Loucy (cell line): ENCODE measurements at regions not wholly inside any gene's neighbourhood (a gene's known extent, or its start where the extent isn't known, plus 50 kb on each side); places are given as distances from the start of the nearest gene placed in this dataset.

ENCODE experiments used
- H2AFZ ChIP-seq: fragments of 200-600 bp; sonication (generic); 2 replicates; pipeline ENCODE4 v1.6.0; 2016; ENCODE audit warnings: antibody characterized with exemption, mild to moderate bottlenecking, low read length, moderate library complexity
- H3F3A ChIP-seq: fragments of 200-600 bp; 2 replicates; pipeline ENCODE4 v1.6.0; 2016; ENCODE audit warnings: antibody characterized with exemption, low read depth, mild to moderate bottlenecking
- H3K27me3 ChIP-seq: fragments of 200-600 bp; sonication (generic); 2 replicates; pipeline ENCODE4 v1.6.1; 2014; ENCODE audit warnings: low read length, mild to moderate bottlenecking; ENCODE audit not compliant: insufficient read depth, poor library complexity, severe bottlenecking
- H3K36me3 ChIP-seq: fragments of 200-600 bp; sonication (generic); 2 replicates; pipeline ENCODE4 v1.6.1; 2016; ENCODE audit warnings: low read length; ENCODE audit not compliant: insufficient read depth
- H3K4me1 ChIP-seq: fragments of 200-600 bp; sonication (generic); 2 replicates; pipeline ENCODE4 v1.5.1; 2014; ENCODE audit warnings: low read length, mild to moderate bottlenecking; ENCODE audit not compliant: insufficient read depth, poor library complexity, severe bottlenecking
- H3K4me2 ChIP-seq: fragments of 200-600 bp; sonication (generic); 2 replicates; pipeline ENCODE4 v1.6.0; 2014; ENCODE audit warnings: antibody characterized with exemption, low read length, low read depth, mild to moderate bottlenecking; ENCODE audit not compliant: poor library complexity, severe bottlenecking
- H3K4me3 ChIP-seq: fragments of 200-600 bp; sonication (generic); 2 replicates; pipeline ENCODE4 v1.5.1; 2014; ENCODE audit warnings: low read length, mild to moderate bottlenecking, mixed read lengths; ENCODE audit not compliant: poor library complexity, severe bottlenecking
- H3K79me2 ChIP-seq: fragments of 200-600 bp; sonication (generic); 2 replicates; pipeline ENCODE4 v1.6.1; 2014; ENCODE audit warnings: low read length; ENCODE audit not compliant: insufficient read depth
- H3K9ac ChIP-seq: fragments of 200-600 bp; sonication (generic); 2 replicates; pipeline ENCODE4 v1.6.0; 2014; ENCODE audit warnings: mild to moderate bottlenecking, low read depth, low read length, moderate library complexity; ENCODE audit not compliant: poor library complexity, severe bottlenecking
- H3K9me2 ChIP-seq: fragments of 200-600 bp; sonication (generic); replicated peaks from 2 replicates; pipeline ENCODE4 v1.6.1; 2016; ENCODE audit warnings: low read depth, low read length, mixed read lengths
- H3K9me3 ChIP-seq: fragments of 200-600 bp; sonication (generic); 2 replicates; pipeline ENCODE4 v1.6.1; 2014; ENCODE audit warnings: mild to moderate bottlenecking, antibody characterized with exemption, low read length, low read depth; ENCODE audit not compliant: insufficient read depth
- H4K20me1 ChIP-seq: fragments of 200-600 bp; sonication (generic); 2 replicates; pipeline ENCODE4 v1.6.0; 2014; ENCODE audit warnings: antibody characterized with exemption, low read length, mild to moderate bottlenecking; ENCODE audit not compliant: insufficient read depth, poor library complexity, severe bottlenecking
- EZH2phosphoT487 ChIP-seq: fragments of 200-600 bp; IDR thresholded peaks from 2 replicates; pipeline ENCODE4 v1.6.1; 2018; ENCODE audit warnings: antibody characterized with exemption, mild to moderate bottlenecking, moderate library complexity, borderline replicate concordance
- TF ChIP-seq, protein P1 (sequence below): fragments of 200-600 bp; sonication (generic); conservative IDR thresholded peaks from 2 replicates; pipeline ENCODE4 v1.5.1; 2014; ENCODE audit warnings: mild to moderate bottlenecking, antibody characterized with exemption, low read length

DNA sequence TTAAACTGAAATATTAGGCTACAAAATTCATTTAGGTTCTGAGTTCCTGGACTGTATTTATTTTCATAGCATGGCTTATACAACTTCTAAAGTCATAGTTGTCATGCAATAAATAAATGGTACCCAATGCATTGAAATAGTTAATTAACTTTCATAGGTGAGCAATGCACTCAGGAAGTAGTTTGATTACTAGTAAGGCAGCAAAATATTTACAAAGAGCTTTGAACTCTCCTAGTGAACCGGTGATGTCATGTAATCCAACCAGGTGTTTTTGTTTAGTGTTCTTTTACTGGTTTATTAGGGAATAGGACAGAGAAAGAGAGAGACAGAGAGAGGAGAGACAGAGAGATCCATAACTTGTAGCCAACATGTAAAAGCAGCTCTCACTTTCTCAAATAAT is 228.6 kb upstream of the CTSO start:
- Histone ChIP-seq H3K9me3 (no peaks in the 10 kb centered on the region), H3K36me3 (no peaks in the 10 kb centered on the region), H3K9me2 (no peaks in the 10 kb centered on the region), H4K20me1 (no peaks in the 10 kb centered on the region), H3K27me3 (no peaks in the 10 kb centered on the region), H3F3A (no peaks in the 10 kb centered on the region), H2AFZ (no peak overlapping the region), H3K4me3 (no peak overlapping the region), H3K4me2 (no peak overlapping the region), H3K79me2 (no peaks in the 10 kb centered on the region), H3K9ac (no peak overlapping the region), H3K4me1 (no peaks in the 10 kb centered on the region)
- TF ChIP-seq, protein P1, sequence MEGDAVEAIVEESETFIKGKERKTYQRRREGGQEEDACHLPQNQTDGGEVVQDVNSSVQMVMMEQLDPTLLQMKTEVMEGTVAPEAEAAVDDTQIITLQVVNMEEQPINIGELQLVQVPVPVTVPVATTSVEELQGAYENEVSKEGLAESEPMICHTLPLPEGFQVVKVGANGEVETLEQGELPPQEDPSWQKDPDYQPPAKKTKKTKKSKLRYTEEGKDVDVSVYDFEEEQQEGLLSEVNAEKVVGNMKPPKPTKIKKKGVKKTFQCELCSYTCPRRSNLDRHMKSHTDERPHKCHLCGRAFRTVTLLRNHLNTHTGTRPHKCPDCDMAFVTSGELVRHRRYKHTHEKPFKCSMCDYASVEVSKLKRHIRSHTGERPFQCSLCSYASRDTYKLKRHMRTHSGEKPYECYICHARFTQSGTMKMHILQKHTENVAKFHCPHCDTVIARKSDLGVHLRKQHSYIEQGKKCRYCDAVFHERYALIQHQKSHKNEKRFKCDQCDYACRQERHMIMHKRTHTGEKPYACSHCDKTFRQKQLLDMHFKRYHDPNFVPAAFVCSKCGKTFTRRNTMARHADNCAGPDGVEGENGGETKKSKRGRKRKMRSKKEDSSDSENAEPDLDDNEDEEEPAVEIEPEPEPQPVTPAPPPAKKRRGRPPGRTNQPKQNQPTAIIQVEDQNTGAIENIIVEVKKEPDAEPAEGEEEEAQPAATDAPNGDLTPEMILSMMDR, result no peak
- no peak for TF ChIP-seq EZH2phosphoT487

DNA sequence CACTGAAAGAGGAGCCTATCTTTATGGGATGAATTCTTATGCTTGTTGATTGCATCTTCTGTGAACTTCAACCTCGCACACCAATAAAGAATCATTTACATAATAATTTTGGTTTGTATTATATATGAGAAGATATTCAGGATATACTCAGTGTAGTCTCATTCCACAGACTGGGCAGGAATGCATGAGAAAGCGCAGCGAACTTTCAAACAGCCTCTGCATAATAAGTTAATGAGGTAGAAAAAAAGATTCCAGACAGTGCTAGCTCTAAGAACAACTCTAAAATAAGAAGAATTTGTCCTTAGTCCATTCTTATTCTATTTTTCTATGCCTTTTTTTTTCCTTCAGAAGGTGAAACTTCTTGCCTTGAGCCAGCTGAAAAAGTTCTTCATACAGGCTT is 224.3 kb upstream of the CTSO start:
- Histone ChIP-seq H3K79me2 (no peaks in the 10 kb centered on the region), H3K9me3 (no peaks in the 10 kb centered on the region), H2AFZ (no peak overlapping the region), H4K20me1 (no peaks in the 10 kb centered on the region), H3K4me3 (no peak overlapping the region), H3F3A (no peaks in the 10 kb centered on the region), H3K4me2 (no peak overlapping the region), H3K27me3 (no peaks in the 10 kb centered on the region), H3K9me2 (no peaks in the 10 kb centered on the region), H3K4me1 (no peaks in the 10 kb centered on the region), H3K9ac (no peak overlapping the region), H3K36me3 (no peaks in the 10 kb centered on the region)
- TF ChIP-seq, protein P1, result no peak
- no peak for TF ChIP-seq EZH2phosphoT487

DNA sequence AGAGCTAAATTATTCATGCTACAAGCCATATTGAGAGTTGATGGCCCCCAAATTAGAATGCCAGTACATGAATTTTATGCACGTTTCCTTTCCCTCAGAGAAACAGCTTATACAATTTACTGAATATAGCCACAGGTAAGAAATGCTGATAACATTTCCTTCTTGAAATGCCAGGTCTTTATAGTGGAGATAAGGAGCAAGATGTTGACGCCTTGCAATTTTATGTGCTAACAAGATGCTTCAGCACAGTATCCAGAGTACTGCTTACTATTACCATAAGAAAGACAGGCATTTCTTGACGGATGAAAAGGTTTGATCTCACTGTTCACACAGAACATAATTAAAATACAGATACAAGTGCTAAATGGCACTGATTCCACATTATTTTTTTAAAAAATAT is 223.2 kb upstream of the CTSO start:
- Histone ChIP-seq H3K36me3 (no peaks in the 10 kb centered on the region), H3K9me3 (no peaks in the 10 kb centered on the region), H3K9me2 (no peaks in the 10 kb centered on the region), H3K4me1 (no peaks in the 10 kb centered on the region), H2AFZ (no peak overlapping the region), H3K4me2 (no peak overlapping the region), H3K79me2 (no peaks in the 10 kb centered on the region), H4K20me1 (no peaks in the 10 kb centered on the region), H3K9ac (no peak overlapping the region), H3K4me3 (no peak overlapping the region), H3K27me3 (no peaks in the 10 kb centered on the region), H3F3A (no peaks in the 10 kb centered on the region)
- no peak for TF ChIP-seq EZH2phosphoT487
- TF ChIP-seq, protein P1, result no peak
